ENCODE measurements at regions not wholly inside any gene's neighbourhood (a gene's known extent, or its start where the extent isn't known, plus 50 kb on each side); places are given as distances from the start of the nearest gene placed in this dataset.

DNA sequence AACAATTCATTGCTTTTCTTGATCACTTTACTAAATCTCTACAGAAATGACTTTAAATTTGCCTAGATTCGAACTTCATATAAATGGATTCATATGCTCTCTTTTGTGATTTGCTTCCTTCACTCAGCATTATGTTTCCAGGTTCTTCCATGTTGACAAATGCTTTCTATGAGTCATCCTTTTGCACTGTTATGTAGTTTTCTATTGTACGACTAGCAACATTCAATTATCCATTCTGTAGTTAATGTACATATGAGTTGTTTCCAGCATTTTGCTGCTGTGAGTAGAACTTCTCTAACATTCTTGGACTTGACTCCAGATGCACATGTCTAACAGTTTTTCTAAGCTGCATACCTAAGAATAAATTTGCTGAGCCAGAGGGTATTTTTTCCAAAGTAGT, 66.5 kb upstream of the NEUROD1 start:
- ChIA-PET CTCF (no interaction called here), POLR2A (no interaction called here)
- Mint-ChIP-seq H3K4me1 (no peaks in the 10 kb centered on the region), H3K9me3 (peaks cover 0 to 1% (median 0%) of the 10 kb centered on the region in 5 donors), H3K36me3 (peaks cover 0 to 3% (median 0%) of the 10 kb centered on the region in 3 donors), H3K4me3 (no peak overlapping the region), H3K27ac (no peak overlapping the region), H3K27me3 (peaks cover 17 to 37% of the 10 kb centered on the region in 2 donors)
- no peaks in the 10 kb centered on the region for H3K4me1 ChIP-seq (ENCODE audit: insufficient read depth, low read length)
- DNase-seq: no peak
- no peaks in the 10 kb centered on the region for H3K9me3 ChIP-seq (ENCODE audit: low read length)
- H3K36me3 ChIP-seq (ENCODE audit: insufficient read depth, low read length): no peaks in the 10 kb centered on the region
- H3K27me3 ChIP-seq (ENCODE audit: insufficient read depth, low read length, poor library complexity, severe bottlenecking): no peaks in the 10 kb centered on the region
- no peak overlapping the region for H3K4me3 ChIP-seq (ENCODE audit: low read length)
- H3K27ac ChIP-seq (ENCODE audit: low read depth, low read length): no peak overlapping the region

DNA sequence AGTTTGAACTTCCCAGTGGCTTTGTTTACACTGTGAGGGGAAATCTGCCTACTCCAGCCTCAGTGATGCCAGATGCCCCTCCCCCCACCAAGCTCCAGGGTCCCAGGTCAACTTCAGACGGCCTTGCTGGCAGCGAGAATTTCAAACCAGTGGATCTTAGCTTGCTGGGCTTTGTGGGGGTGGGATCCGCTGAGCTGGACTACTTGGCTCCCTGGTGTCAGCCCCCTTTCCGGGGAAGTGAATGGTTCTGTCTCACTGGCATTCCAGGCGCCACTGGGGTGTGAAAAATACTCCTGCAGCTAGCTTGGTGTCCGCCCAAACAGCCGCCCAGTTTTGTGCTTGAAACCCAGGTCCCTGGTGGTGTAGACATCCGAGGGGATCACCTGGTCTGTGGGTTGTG, 70.0 kb upstream of the NEUROD1 start:
- H3K36me3 Mint-ChIP-seq: peaks cover 0 to 3% (median 0%) of the 10 kb centered on the region in 3 donors
- H3K4me3 Mint-ChIP-seq: no peak overlapping the region
- peaks cover 19 to 57% of the 10 kb centered on the region in 2 donors for H3K27me3 Mint-ChIP-seq
- H3K9me3 Mint-ChIP-seq: peaks cover 0 to 1% (median 0%) of the 10 kb centered on the region in 5 donors
- no peak for DNase-seq
- Histone ChIP-seq H3K4me1 (ENCODE audit: insufficient read depth, low read length) (no peaks in the 10 kb centered on the region), H3K9me3 (ENCODE audit: low read length) (no peaks in the 10 kb centered on the region), H3K27me3 (ENCODE audit: insufficient read depth, low read length, poor library complexity, severe bottlenecking) (no peaks in the 10 kb centered on the region), H3K27ac (ENCODE audit: low read depth, low read length) (no peak overlapping the region), H3K36me3 (ENCODE audit: insufficient read depth, low read length) (no peaks in the 10 kb centered on the region), H3K4me3 (ENCODE audit: low read length) (no peak overlapping the region)
- POLR2A ChIA-PET: no interaction called here
- CTCF ChIA-PET: no interaction called here
- H3K27ac Mint-ChIP-seq: no peak overlapping the region
- H3K4me1 Mint-ChIP-seq: no peaks in the 10 kb centered on the region

DNA sequence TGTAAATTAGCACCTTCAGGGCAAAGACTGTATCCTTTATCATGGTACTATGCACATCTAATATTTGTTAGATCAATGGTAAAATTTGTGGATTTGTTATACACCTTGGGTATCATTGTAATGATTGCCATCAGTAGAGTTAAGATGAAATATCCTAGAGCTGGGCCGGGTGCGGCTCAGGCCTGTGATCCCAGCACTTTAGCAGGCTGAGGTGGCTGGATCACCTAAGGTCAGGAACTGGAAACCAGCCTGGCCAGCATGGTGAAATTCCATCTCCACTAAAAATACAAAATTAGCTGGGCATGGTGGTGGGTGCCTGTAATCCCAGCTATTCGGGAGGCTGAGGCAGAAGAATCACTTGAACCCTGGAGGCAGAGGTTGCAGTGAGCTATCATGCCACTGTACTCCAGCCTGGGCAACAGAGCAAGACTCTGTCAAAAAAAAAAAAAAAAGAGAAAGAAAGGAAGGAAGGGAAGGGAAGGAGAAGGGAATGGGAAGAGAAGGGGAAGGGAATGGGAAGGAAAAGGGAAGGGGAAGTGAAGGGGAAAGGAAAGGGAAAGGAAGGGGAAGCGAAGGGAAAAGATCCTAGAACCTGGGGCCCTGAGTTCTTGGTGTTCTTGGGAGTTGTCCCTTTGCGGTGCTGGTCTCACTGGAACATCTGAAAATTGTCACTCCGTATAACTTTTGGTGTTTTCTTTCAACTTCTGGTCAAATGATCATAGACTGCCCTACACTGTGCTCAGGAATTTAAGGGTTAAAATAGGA, 71.1 kb upstream of the NEUROD1 start:
- H3K9me3 Mint-ChIP-seq: peaks cover 0 to 1% (median 0%) of the 10 kb centered on the region in 5 donors
- Histone ChIP-seq H3K27me3 (ENCODE audit: insufficient read depth, low read length, poor library complexity, severe bottlenecking) (no peaks in the 10 kb centered on the region), H3K27ac (ENCODE audit: low read depth, low read length) (no peak overlapping the region), H3K36me3 (ENCODE audit: insufficient read depth, low read length) (no peaks in the 10 kb centered on the region), H3K4me3 (ENCODE audit: low read length) (no peak overlapping the region), H3K9me3 (ENCODE audit: low read length) (no peaks in the 10 kb centered on the region), H3K4me1 (ENCODE audit: insufficient read depth, low read length) (no peaks in the 10 kb centered on the region)
- H3K27ac Mint-ChIP-seq: no peak overlapping the region
- H3K4me1 Mint-ChIP-seq: no peaks in the 10 kb centered on the region
- peaks cover 19 to 62% of the 10 kb centered on the region in 2 donors for H3K27me3 Mint-ChIP-seq
- ChIA-PET CTCF (no interaction called here), POLR2A (no interaction called here)
- H3K36me3 Mint-ChIP-seq: peaks cover 0 to 3% (median 0%) of the 10 kb centered on the region in 3 donors
- H3K4me3 Mint-ChIP-seq: no peak overlapping the region
- DNase-seq: no peak

DNA sequence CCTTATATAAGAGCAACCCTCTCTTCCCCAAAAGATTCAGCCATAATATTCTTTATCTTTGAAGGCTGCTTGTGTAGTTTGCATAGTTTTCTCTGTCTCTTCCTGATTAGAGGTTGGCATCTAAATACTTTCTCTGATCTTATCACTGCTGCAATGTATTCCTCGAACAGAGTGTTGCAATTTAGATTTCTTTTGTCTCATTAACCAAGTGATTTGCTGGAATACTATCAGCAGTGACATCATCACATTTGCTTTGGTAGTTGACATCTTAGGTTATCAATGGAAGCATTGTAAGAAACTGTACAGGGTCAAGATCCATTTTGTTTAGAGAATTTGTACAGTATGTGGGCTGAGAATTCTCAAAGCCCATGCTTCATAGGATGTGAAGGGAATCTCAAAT, 72.0 kb upstream of the NEUROD1 start:
- Histone ChIP-seq H3K27me3 (ENCODE audit: insufficient read depth, low read length, poor library complexity, severe bottlenecking) (no peaks in the 10 kb centered on the region), H3K9me3 (ENCODE audit: low read length) (no peaks in the 10 kb centered on the region), H3K36me3 (ENCODE audit: insufficient read depth, low read length) (no peaks in the 10 kb centered on the region), H3K27ac (ENCODE audit: low read depth, low read length) (no peak overlapping the region), H3K4me1 (ENCODE audit: insufficient read depth, low read length) (no peaks in the 10 kb centered on the region), H3K4me3 (ENCODE audit: low read length) (no peak overlapping the region)
- H3K4me1 Mint-ChIP-seq: no peaks in the 10 kb centered on the region
- peaks cover 0 to 3% (median 0%) of the 10 kb centered on the region in 3 donors for H3K36me3 Mint-ChIP-seq
- no peak overlapping the region for H3K4me3 Mint-ChIP-seq
- ChIA-PET POLR2A (no interaction called here), CTCF (no interaction called here)
- H3K9me3 Mint-ChIP-seq: peaks cover 0 to 1% (median 0%) of the 10 kb centered on the region in 5 donors
- DNase-seq: no peak
- H3K27ac Mint-ChIP-seq: no peak overlapping the region
- H3K27me3 Mint-ChIP-seq: peaks cover 19 to 61% of the 10 kb centered on the region in 2 donors

DNA sequence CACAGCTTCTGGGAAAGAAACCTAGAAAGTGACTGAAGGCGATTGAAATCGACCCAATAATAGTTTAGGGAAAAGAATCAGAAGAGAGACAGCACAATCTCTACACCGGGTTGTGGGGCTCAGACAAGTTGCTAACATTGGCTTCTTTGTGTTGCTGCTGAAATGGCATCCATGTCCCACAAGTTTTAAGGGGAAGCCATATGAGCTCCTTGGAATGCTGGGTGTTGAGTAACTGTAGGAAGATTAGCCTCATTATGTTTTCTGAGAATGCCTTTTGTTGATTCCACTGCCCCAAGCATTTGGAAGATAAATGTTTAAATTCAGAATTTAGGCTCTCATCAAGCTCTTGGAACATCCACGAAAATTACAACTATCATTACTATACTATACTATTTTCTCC, 73.4 kb upstream of the NEUROD1 start:
- peaks cover 14 to 50% of the 10 kb centered on the region in 2 donors for H3K27me3 Mint-ChIP-seq
- no peaks in the 10 kb centered on the region for H3K4me1 Mint-ChIP-seq
- no peak overlapping the region for H3K27ac Mint-ChIP-seq
- peaks cover 0 to 1% (median 0%) of the 10 kb centered on the region in 5 donors for H3K9me3 Mint-ChIP-seq
- Histone ChIP-seq H3K27ac (ENCODE audit: low read depth, low read length) (no peak overlapping the region), H3K27me3 (ENCODE audit: insufficient read depth, low read length, poor library complexity, severe bottlenecking) (no peaks in the 10 kb centered on the region), H3K4me1 (ENCODE audit: insufficient read depth, low read length) (no peaks in the 10 kb centered on the region), H3K36me3 (ENCODE audit: insufficient read depth, low read length) (no peaks in the 10 kb centered on the region), H3K4me3 (ENCODE audit: low read length) (no peak overlapping the region), H3K9me3 (ENCODE audit: low read length) (no peaks in the 10 kb centered on the region)
- ChIA-PET POLR2A (no interaction called here), CTCF (interaction anchor here (1.1 kb wide), 1 partner anchor 11 kb away, joined by 3 read pairs; no protein-coding TSS in a partner anchor)
- no peak overlapping the region for H3K4me3 Mint-ChIP-seq
- DNase-seq: no peak
- H3K36me3 Mint-ChIP-seq: peaks cover 0 to 3% (median 0%) of the 10 kb centered on the region in 3 donors

DNA sequence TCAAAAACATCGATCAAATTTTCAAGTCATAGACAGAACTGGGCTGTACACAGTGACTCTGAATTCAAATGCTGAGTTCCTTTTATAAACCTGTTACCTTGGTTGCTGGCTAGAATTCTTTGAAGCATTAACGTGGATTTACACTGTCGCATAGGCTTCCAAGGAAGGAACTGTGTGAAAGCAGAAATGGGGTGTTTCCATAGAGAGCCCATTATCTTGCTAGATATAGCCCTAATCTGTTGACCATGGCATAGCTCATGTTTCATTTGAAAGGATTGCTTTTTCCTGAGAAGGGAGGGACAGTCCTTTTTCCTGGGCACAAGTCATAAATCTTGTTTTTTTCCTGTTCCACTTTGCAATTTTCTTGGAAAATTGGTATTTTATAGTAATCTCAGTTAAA, 73.8 kb upstream of the NEUROD1 start:
- Mint-ChIP-seq H3K27ac (no peak overlapping the region), H3K27me3 (peaks cover 14 to 50% of the 10 kb centered on the region in 2 donors), H3K36me3 (peaks cover 0 to 3% (median 0%) of the 10 kb centered on the region in 3 donors), H3K4me3 (no peak overlapping the region), H3K9me3 (peaks cover 0 to 2% (median 1%) of the 10 kb centered on the region in 5 donors), H3K4me1 (no peaks in the 10 kb centered on the region)
- no peaks in the 10 kb centered on the region for H3K4me1 ChIP-seq (ENCODE audit: insufficient read depth, low read length)
- H3K27me3 ChIP-seq (ENCODE audit: insufficient read depth, low read length, poor library complexity, severe bottlenecking): no peaks in the 10 kb centered on the region
- no peak overlapping the region for H3K4me3 ChIP-seq (ENCODE audit: low read length)
- H3K27ac ChIP-seq (ENCODE audit: low read depth, low read length): no peak overlapping the region
- H3K36me3 ChIP-seq (ENCODE audit: insufficient read depth, low read length): no peaks in the 10 kb centered on the region
- no peaks in the 10 kb centered on the region for H3K9me3 ChIP-seq (ENCODE audit: low read length)
- ChIA-PET POLR2A (no interaction called here), CTCF (interaction anchor here (1.1 kb wide), 1 partner anchor 11 kb away, joined by 3 read pairs; no protein-coding TSS in a partner anchor)
- DNase-seq: no peak

DNA sequence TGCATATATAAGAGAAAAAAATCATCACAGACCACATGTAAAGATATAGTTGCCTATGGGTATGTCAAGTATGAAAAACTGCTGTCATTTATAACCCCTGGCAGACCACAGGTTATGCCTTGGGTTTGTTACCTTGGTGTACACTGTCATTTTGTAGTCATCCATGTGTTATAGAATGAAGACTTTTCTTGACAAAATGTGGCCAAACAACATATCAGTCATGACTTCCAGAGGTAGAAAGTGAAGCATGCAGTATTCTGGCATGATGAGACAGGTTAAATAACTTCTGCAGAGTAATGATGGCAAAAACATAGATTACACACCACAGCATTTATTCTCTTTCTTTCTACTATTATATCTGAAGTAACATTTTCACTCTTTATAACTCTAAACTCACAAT, 74.9 kb upstream of the NEUROD1 start:
- peaks cover 0 to 3% (median 0%) of the 10 kb centered on the region in 3 donors for H3K36me3 Mint-ChIP-seq
- H3K9me3 Mint-ChIP-seq: peaks cover 0 to 5% (median 4%) of the 10 kb centered on the region in 5 donors
- Histone ChIP-seq H3K27ac (ENCODE audit: low read depth, low read length) (no peak overlapping the region), H3K4me1 (ENCODE audit: insufficient read depth, low read length) (no peaks in the 10 kb centered on the region), H3K36me3 (ENCODE audit: insufficient read depth, low read length) (no peaks in the 10 kb centered on the region), H3K27me3 (ENCODE audit: insufficient read depth, low read length, poor library complexity, severe bottlenecking) (no peaks in the 10 kb centered on the region), H3K9me3 (ENCODE audit: low read length) (no peaks in the 10 kb centered on the region), H3K4me3 (ENCODE audit: low read length) (no peak overlapping the region)
- H3K4me1 Mint-ChIP-seq: no peaks in the 10 kb centered on the region
- POLR2A ChIA-PET: no interaction called here
- peaks cover 13 to 53% of the 10 kb centered on the region in 2 donors for H3K27me3 Mint-ChIP-seq
- CTCF ChIA-PET: no interaction called here
- no peak for DNase-seq
- H3K4me3 Mint-ChIP-seq: no peak overlapping the region
- H3K27ac Mint-ChIP-seq: no peak overlapping the region

DNA sequence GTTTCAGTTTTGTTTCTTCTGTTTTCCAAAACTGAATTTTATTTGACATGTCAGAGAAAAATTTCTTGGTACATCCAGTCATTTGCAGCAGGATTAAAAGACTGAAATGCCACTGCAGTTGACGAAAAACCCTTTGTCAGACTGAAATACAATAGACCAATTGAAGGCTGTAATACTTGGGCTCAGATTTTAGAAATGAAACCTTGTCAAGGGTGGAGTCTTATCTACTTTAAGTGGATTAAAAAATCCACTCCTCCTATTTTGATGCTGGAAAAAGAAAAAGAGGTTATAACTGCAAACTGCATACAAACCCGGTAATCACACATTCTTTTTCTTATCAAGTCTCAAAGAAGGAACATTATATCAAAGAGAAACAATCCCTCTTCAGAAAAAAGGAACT, 80.2 kb upstream of the NEUROD1 start:
- no peaks in the 10 kb centered on the region for H3K4me1 Mint-ChIP-seq

More for the DNA sequence above, 80.2 kb upstream of the NEUROD1 start:
- Histone ChIP-seq H3K9me3 (ENCODE audit: low read length) (no peaks in the 10 kb centered on the region), H3K27ac (ENCODE audit: low read depth, low read length) (no peak overlapping the region), H3K4me1 (ENCODE audit: insufficient read depth, low read length) (no peaks in the 10 kb centered on the region), H3K4me3 (ENCODE audit: low read length) (no peak overlapping the region), H3K27me3 (ENCODE audit: insufficient read depth, low read length, poor library complexity, severe bottlenecking) (no peaks in the 10 kb centered on the region), H3K36me3 (ENCODE audit: insufficient read depth, low read length) (no peaks in the 10 kb centered on the region)
- Mint-ChIP-seq H3K27ac (no peak overlapping the region), H3K27me3 (peaks cover 3 to 37% of the 10 kb centered on the region in 2 donors), H3K36me3 (peaks cover 0 to 2% (median 0%) of the 10 kb centered on the region in 3 donors), H3K9me3 (peaks cover 0 to 4% (median 4%) of the 10 kb centered on the region in 5 donors), H3K4me3 (no peak overlapping the region)
- CTCF ChIA-PET: no interaction called here
- DNase-seq: no peak
- POLR2A ChIA-PET: no interaction called here
